Peyer's patch (tissue), 4 donors: ENCODE measurements at regions not wholly inside any gene's neighbourhood (a gene's known extent, or its start where the extent isn't known, plus 50 kb on each side); places are given as distances from the start of the nearest gene placed in this dataset.

Source experiments
- DNase-seq, 3 donors: peaks; one replicate each; pipeline ENCODE4 v3.0.0-alpha.2; 2017 to 2019
- H3K27ac ChIP-seq, 4 donors: fragments of 200-600 bp; sonication (generic); one replicate each; pipeline ENCODE4 v1.5.1; 2016 to 2019
- H3K27me3 ChIP-seq, 2 donors: fragments of 200-600 bp; sonication (generic); one replicate each; pipeline ENCODE4 v1.5.1; 2019
- H3K36me3 ChIP-seq, 3 donors: fragments of 200-600 bp; sonication (generic); one replicate each; pipeline ENCODE4 v1.5.1; 2016 to 2019
- H3K4me1 ChIP-seq, 4 donors: fragments of 200-600 bp; sonication (generic); one replicate each; pipeline ENCODE4 v1.5.1; 2016 to 2019
- H3K4me3 ChIP-seq, 4 donors: fragments of 200-600 bp; sonication (generic); 1 replicate in 3 of 4; 2 replicates in 1 of 4; pipeline ENCODE4 v1.5.1; 2016 to 2019; ENCODE audit warnings: mild to moderate bottlenecking in 1 of 4
- H3K9me3 ChIP-seq, 4 donors: fragments of 200-600 bp; sonication (generic); one replicate each; pipeline ENCODE4 v1.5.1; 2016 to 2019; ENCODE audit warnings: mild to moderate bottlenecking in 1 of 4
- CTCF ChIP-seq, 6 experiments: fragments of 450-650 bp in 4 of 6; fragments of 200-600 bp in 2 of 6; sonication (generic) in 1 of 6; IDR thresholded peaks; one replicate each; pipeline ENCODE4 v1.5.1; 2017 to 2019; ENCODE audit warnings: antibody characterized with exemption in 6 of 6, mild to moderate bottlenecking in 3 of 6, moderate library complexity in 1 of 6
- POLR2A ChIP-seq, 2 donors: fragments of 450-650 bp; IDR thresholded peaks; one replicate each; pipeline ENCODE4 v1.5.1; 2017; ENCODE audit warnings: antibody characterized with exemption in 2 of 2, mild to moderate bottlenecking in 2 of 2, moderate library complexity in 2 of 2

GRCh38 chr13:47678201-47678968 lies 322.7 kb downstream of the SUCLA2 start:
- H3K9me3 ChIP-seq = no peaks in the 10 kb centered on the region
- TF ChIP-seq CTCF (IDR thresholded peaks at IDR 0.05) (no peak), POLR2A (IDR thresholded peaks at IDR 0.05) (no peak)
- no peak overlapping the region for H3K4me3 ChIP-seq
- no peaks in the 10 kb centered on the region for H3K27me3 ChIP-seq
- H3K36me3 ChIP-seq = no peaks in the 10 kb centered on the region
- DNase-seq = no peak
- H3K27ac ChIP-seq = no peak overlapping the region
- H3K4me1 ChIP-seq = no peaks in the 10 kb centered on the region

- Histone ChIP-seq H3K9me3 (no peaks in the 10 kb centered on the region), H3K27ac (no peak overlapping the region), H3K4me1 (no peaks in the 10 kb centered on the region), H3K4me3 (no peak overlapping the region), H3K27me3 (no peaks in the 10 kb centered on the region), H3K36me3 (no peaks in the 10 kb centered on the region)
- TF ChIP-seq POLR2A (IDR thresholded peaks at IDR 0.05) = no peak
- no peak for TF ChIP-seq CTCF (IDR thresholded peaks at IDR 0.05)
- DNase-seq = no peak
Observed at GRCh38 chr13:47675871-47676270, 325.2 kb downstream of the SUCLA2 start.

- Histone ChIP-seq H3K27ac (peak overlapping the region in 1 of 4 donors; percentile 42), H3K36me3 (no peaks in the 10 kb centered on the region), H3K27me3 (no peaks in the 10 kb centered on the region), H3K4me1 (no peaks in the 10 kb centered on the region), H3K4me3 (no peak overlapping the region), H3K9me3 (no peaks in the 10 kb centered on the region)
- no peak for DNase-seq
- TF ChIP-seq CTCF (IDR thresholded peaks at IDR 0.05) = no peak
- no peak for TF ChIP-seq POLR2A (IDR thresholded peaks at IDR 0.05)
Observed at GRCh38 chr13:47673009-47673850, 327.8 kb downstream of the SUCLA2 start.

GRCh38 chr13:47672245-47673008 lies 328.6 kb downstream of the SUCLA2 start:
- H3K36me3 ChIP-seq = no peaks in the 10 kb centered on the region
- no peak overlapping the region for H3K4me3 ChIP-seq
- DNase-seq = no peak
- no peaks in the 10 kb centered on the region for H3K27me3 ChIP-seq
- no peaks in the 10 kb centered on the region for H3K9me3 ChIP-seq
- H3K27ac ChIP-seq = peak overlapping the region in 1 of 4 donors; percentile 42
- TF ChIP-seq POLR2A (IDR thresholded peaks at IDR 0.05) = no peak
- no peak for TF ChIP-seq CTCF (IDR thresholded peaks at IDR 0.05)
- no peaks in the 10 kb centered on the region for H3K4me1 ChIP-seq

- Histone ChIP-seq H3K36me3 (no peaks in the 10 kb centered on the region), H3K27ac (no peak overlapping the region)
Observed at GRCh38 chr13:47671776-47672175, 329.3 kb downstream of the SUCLA2 start.

More at GRCh38 chr13:47671776-47672175, 329.3 kb downstream of the SUCLA2 start:
- H3K9me3 ChIP-seq = no peaks in the 10 kb centered on the region
- H3K4me3 ChIP-seq = no peak overlapping the region
- no peaks in the 10 kb centered on the region for H3K4me1 ChIP-seq
- no peaks in the 10 kb centered on the region for H3K27me3 ChIP-seq
- no peak for DNase-seq
- TF ChIP-seq POLR2A (IDR thresholded peaks at IDR 0.05) = no peak
- TF ChIP-seq CTCF (IDR thresholded peaks at IDR 0.05) = no peak
